Endothelial cell of umbilical vein (primary cell): ENCODE measurements at regions not wholly inside any gene's neighbourhood (a gene's known extent, or its start where the extent isn't known, plus 50 kb on each side); places are given as distances from the start of the nearest gene placed in this dataset. TPM values are rescaled to one million over a fixed set of nuclear protein-coding genes. Genes with fewer than 3 reads are reported as not detected.

Source experiments
- small RNA-seq: library from RNA; depleted of rRNA; stranded (forward); fragments of <200 nt; gene quantifications from one replicate; pipeline ENCODE3, GENCODE V24; 2012; ENCODE audit warnings: low replicate concordance, low read depth; ENCODE audit not compliant: insufficient read depth, insufficient read length

Small RNA genes in the stretch of these regions (small RNA-seq; reads per million reads assigned to genes)
- not detected for gene AC092666.2
